ENCODE measurements at regions not wholly inside any gene's neighbourhood (a gene's known extent, or its start where the extent isn't known, plus 50 kb on each side); places are given as distances from the start of the nearest gene placed in this dataset.

GRCh38 chrX:98409867-98410266 is 1526.2 kb downstream of the RPA4 start:
- Histone ChIP-seq H3K4me1 (replicated peaks in 1 of 2; ENCODE audit: control insufficient read depth in 2 of 2, insufficient read depth in 2 of 2, low read length in 2 of 2) (no peaks in the 10 kb centered on the region), H3K79me2 (ENCODE audit: control insufficient read depth, insufficient read depth, low read length) (no peaks in the 10 kb centered on the region), H3K4me3 (no peak overlapping the region), H3K27me3 (ENCODE audit: control insufficient read depth in 2 of 2, insufficient read depth in 2 of 2, low read length in 2 of 2) (no peaks in the 10 kb centered on the region), H4K20me1 (replicated peaks; ENCODE audit: control insufficient read depth, insufficient read depth, low read length) (no peaks in the 10 kb centered on the region), H3K36me3 (ENCODE audit: control insufficient read depth, insufficient read depth, low read length) (no peaks in the 10 kb centered on the region), H3K9me3 (replicated peaks; ENCODE audit: control insufficient read depth, insufficient read depth, low read depth, low read length) (no peaks in the 10 kb centered on the region), H3K9ac (ENCODE audit: insufficient read depth in 1 of 2, low read depth in 2 of 2, low read length in 2 of 2) (no peak overlapping the region), H3K9me1 (ENCODE audit: control insufficient read depth, insufficient read depth, low read length) (no peaks in the 10 kb centered on the region), H2AFZ (ENCODE audit: low read depth, low read length) (no peak overlapping the region), H3K4me2 (ENCODE audit: insufficient read depth, low read length) (no peak overlapping the region), H3K27ac (ENCODE audit: extremely low read depth, low read depth, low read length) (no peak overlapping the region)
- no TSS peak for BruUV-seq (replicated peaks)
- no peak for FAIRE-seq
- intact Hi-C loops (cut with micrococcal nuclease) (no loop called here), in situ Hi-C loops (cut with MboI) (no loop called here)
- CTCF ChIA-PET (ENCODE audit: low intra/inter-chr PET ratio): no interaction called here
- POLR2A ChIA-PET: no interaction called here
- no peak for ATAC-seq
- 0% methylated on average over 2 of the region's 2 CpGs for WGBS (ENCODE audit: insufficient coverage, low coverage, missing lambda C conversion rate)
- no peak for DNase-seq (ENCODE audit: extremely low read depth in 1 of 4, low spot score in 3 of 4)
- no peak for TF ChIP-seq SMARCE1 (IDR thresholded peaks at IDR 0.05)
- no peak for TF ChIP-seq RBM34 (IDR thresholded peaks at IDR 0.05; ENCODE audit: borderline replicate concordance, insufficient read depth, low read length)
- TF ChIP-seq PURB (CRISPR knock-in tag; IDR thresholded peaks at IDR 0.05; ENCODE audit: low read depth): no peak
- TF ChIP-seq FOSL1 (tag; conservative IDR thresholded peaks at IDR 0.05): no peak
- TF ChIP-seq ELF2 (CRISPR knock-in tag; IDR thresholded peaks at IDR 0.05): no peak
- TF ChIP-seq RBM39 (optimal IDR thresholded peaks at IDR 0.05; ENCODE audit: low read depth, low read length): no peak
- TF ChIP-seq ARHGAP35 (IDR thresholded peaks at IDR 0.05; ENCODE audit: partially characterized antibody): no peak
- TF ChIP-seq NKRF (IDR thresholded peaks at IDR 0.05; ENCODE audit: borderline replicate concordance): no peak
- no peak for TF ChIP-seq RBM14 (IDR thresholded peaks at IDR 0.05; ENCODE audit: borderline replicate concordance, insufficient read depth, low read depth, low read length)
- TF ChIP-seq ILK (tag; IDR thresholded peaks at IDR 0.05; ENCODE audit: borderline replicate concordance, low read depth): no peak
- no peak for TF ChIP-seq DMBX1 (CRISPR knock-in tag; IDR thresholded peaks at IDR 0.05; ENCODE audit: borderline replicate concordance)
- no peak for TF ChIP-seq CTBP1 (IDR thresholded peaks at IDR 0.05; ENCODE audit: borderline replicate concordance)
- no peak for TF ChIP-seq SMC3 (conservative IDR thresholded peaks at IDR 0.05; ENCODE audit: insufficient read depth, low read depth, low read length)
- no peak for TF ChIP-seq HMBOX1 (IDR thresholded peaks at IDR 0.05)
